Hippocampal formation (tissue), 2 donors: ENCODE measurements at regions not wholly inside any gene's neighbourhood (a gene's known extent, or its start where the extent isn't known, plus 50 kb on each side); places are given as distances from the start of the nearest gene placed in this dataset.
"Not testable (repeated sequence)": the region's sequence is repeated elsewhere in the genome, so short reads cannot be mapped to it uniquely, and the experiment has no call there.

Experiments used
- DNase-seq, 2 donors: peaks; one replicate each; lab custom pipeline; 2025; lab: John Stamatoyannopoulos, UW

- DNase-seq = no peak
Measured at GRCh38 chr10:52540479-52540984, 226.5 kb downstream of the DKK1 start.

- DNase-seq = no peak
Measured at GRCh38 chr10:52541006-52541473, 227.0 kb downstream of the DKK1 start.

- no peak for DNase-seq
Measured at GRCh38 chr10:52542906-52543305, 228.8 kb downstream of the DKK1 start.

GRCh38 chr10:52551046-52551445 lies 221.5 kb downstream of the MBL2 start:
- DNase-seq = no peak

GRCh38 chr10:52558090-52558489 lies 214.5 kb downstream of the MBL2 start:
- no peak for DNase-seq

GRCh38 chr10:52561322-52561721 lies 211.3 kb downstream of the MBL2 start:
- no peak for DNase-seq

GRCh38 chr10:52563360-52563759 lies 209.2 kb downstream of the MBL2 start:
- DNase-seq = no peak

GRCh38 chr10:52566471-52567246 lies 205.9 kb downstream of the MBL2 start:
- no peak for DNase-seq

- DNase-seq = no peak
Measured at GRCh38 chr10:52567247-52567580, 205.4 kb downstream of the MBL2 start.

GRCh38 chr10:52568309-52568708 lies 204.3 kb downstream of the MBL2 start:
- no peak for DNase-seq

- DNase-seq = no peak
Measured at GRCh38 chr10:52570490-52570889, 202.1 kb downstream of the MBL2 start.

- DNase-seq = no peak
Measured at GRCh38 chr10:52571018-52571417, 201.6 kb downstream of the MBL2 start.

GRCh38 chr10:52571516-52572182 lies 200.9 kb downstream of the MBL2 start:
- DNase-seq = no peak

- DNase-seq = no peak
Measured at GRCh38 chr10:52573347-52573746, 199.2 kb downstream of the MBL2 start.

GRCh38 chr10:52574697-52575096 lies 197.9 kb downstream of the MBL2 start:
- no peak for DNase-seq

- no peak for DNase-seq
Measured at GRCh38 chr10:52577047-52577446, 195.5 kb downstream of the MBL2 start.

- no peak for DNase-seq
Measured at GRCh38 chr10:52578871-52579405, 193.6 kb downstream of the MBL2 start.

- DNase-seq = not testable (repeated sequence)
Measured at GRCh38 chr10:52581636-52582035, 190.9 kb downstream of the MBL2 start.

GRCh38 chr10:52583336-52583735 lies 189.2 kb downstream of the MBL2 start:
- DNase-seq = no peak

- DNase-seq = no peak
Measured at GRCh38 chr10:52586710-52587109, 185.9 kb downstream of the MBL2 start.

- DNase-seq = no peak
Measured at GRCh38 chr10:52597189-52597863, 175.3 kb downstream of the MBL2 start.

GRCh38 chr10:52598936-52599335 lies 173.6 kb downstream of the MBL2 start:
- no peak for DNase-seq
